8988T (cell line): ENCODE measurements at regions not wholly inside any gene's neighbourhood (a gene's known extent, or its start where the extent isn't known, plus 50 kb on each side); places are given as distances from the start of the nearest gene placed in this dataset.
"Not testable (repeated sequence)": the region's sequence is repeated elsewhere in the genome, so short reads cannot be mapped to it uniquely, and the experiment has no call there.

Source experiments
- DNase-seq: peaks from one replicate; pipeline ENCODE4 v3.0.0; 2011

- DNase-seq, result no peak
These were observed 157.9 kb upstream of the NBPF11 start for GRCh38 chr1:148309940-148310500.

- peak; percentile 27 for DNase-seq
These were observed 156.9 kb upstream of the NBPF11 start for GRCh38 chr1:148308832-148309458.

GRCh38 chr1:148307583-148308185 is 155.6 kb upstream of the NBPF11 start:
- DNase-seq, result no peak

- not testable (repeated sequence) for DNase-seq
These were observed 152.9 kb upstream of the NBPF11 start for GRCh38 chr1:148304935-148305334.

DNA sequence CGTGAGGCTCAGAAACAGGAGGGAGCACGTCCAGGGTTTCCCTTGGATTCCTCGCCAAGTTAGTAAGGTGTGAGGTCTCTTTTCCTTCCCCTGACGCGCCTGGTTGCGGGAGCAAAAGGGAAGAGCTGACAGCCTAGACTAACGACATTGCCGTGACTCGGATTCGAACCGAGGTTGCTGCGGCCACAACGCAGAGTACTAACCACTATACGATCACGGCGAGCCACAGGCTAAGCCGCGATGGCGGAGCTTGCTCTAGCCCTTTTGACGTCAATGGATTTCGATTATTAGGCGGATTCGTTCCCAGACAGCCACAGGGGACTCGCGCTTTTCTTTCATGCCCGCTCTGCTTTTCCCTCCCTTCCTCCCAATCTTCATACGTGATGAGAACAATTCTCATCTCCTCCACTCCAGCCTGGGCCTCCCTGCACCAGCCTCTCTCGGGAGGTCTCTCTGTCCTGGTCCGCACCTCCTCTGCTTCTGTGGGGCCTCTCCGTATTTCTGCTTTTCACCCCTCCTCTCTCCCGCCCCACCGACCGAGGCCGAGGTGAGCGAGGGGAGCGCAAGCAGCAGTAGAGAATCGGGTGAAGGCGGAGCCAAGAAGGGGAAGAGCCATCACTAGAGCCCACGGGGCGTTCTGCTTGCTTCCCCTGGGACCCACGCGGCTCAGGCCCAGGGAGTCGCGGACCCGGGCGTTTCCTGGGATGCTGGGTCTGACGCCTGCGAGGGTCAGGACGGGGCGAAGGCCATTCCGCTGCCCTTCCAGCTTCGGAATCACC is 150.7 kb upstream of the NBPF11 start:
- not testable (repeated sequence) for DNase-seq

DNA sequence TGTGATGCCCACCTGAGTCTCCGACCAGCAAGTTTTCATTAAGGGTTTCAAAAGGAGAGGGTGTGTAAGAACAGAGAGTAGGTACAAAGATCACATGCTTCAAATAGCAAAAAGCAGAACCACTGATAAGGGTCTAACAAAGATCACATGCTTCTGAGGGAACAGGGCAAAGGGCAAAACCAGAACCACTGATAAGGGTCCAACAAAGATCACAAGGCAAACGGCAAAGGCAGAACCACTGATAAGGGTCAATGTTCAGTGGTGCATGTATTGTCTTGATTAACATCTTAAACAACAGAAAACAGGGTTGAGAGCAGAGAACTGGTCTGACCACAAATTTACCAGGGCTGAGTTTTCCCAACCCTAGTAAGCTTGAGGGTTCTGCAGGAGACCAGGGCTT is 145.8 kb upstream of the NBPF11 start:
- not testable (repeated sequence) for DNase-seq

DNA sequence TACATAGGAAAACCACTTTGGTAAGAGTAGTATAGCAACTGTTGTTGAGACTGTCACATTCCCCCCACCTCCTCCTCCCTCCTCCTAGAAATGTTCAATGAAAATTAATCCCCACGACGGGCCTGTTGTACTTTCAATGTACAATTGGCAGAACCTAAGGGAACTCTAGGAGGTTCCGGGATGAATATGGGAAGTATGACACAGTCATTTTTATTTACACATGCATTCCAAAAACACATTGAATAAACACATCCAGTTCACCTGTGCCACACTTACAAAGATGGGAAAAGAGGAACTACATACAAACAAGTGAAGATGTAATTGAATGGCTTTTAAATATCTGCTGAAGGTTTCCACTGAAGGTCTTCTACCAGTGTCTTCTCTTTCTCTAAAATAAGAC is 144.4 kb upstream of the NBPF11 start:
- no peak for DNase-seq

GRCh38 chr1:148294116-148294807 is 142.2 kb upstream of the NBPF11 start:
- DNase-seq, result no peak

- no peak for DNase-seq
These were observed 141.6 kb upstream of the NBPF11 start for GRCh38 chr1:148293651-148294050.

DNA sequence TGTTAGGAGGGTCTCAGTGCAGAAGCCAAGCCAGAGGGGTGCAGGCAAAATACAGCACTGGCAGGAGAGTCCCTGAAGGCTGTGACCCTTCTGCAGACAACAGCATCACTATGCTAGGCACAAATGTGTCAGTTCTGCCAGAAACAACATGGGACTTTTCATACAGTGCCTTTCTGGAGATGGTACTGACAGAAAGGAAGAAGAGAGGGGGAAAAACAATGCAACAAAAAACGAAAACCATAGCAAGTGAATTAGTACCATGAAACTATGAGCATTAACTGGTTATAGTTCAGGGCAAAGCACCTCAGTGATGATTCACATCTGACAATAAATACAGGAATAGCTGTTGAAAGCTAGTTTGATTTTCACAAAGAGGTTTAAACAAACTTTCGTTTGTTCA is 140.8 kb upstream of the NBPF11 start:
- DNase-seq, result no peak

DNA sequence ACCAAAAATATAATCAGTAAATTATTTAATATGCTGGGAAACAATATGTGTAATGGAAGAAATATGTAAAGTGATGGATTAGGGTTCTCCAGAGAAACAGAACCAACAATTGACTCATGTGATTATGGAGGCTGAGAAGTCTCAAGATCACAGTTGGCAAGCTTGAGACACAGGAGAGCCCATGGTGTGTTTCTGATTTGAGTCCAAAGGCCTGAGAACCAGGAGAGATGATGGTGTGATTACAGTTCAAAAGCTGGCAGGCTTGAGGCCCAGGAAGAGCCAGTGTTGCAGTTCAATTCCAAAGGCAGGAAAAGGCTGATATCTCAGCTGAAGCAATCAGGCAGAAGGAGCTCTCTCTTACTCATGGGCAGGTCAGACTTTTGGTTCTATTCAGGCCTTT is 138.8 kb upstream of the NBPF11 start:
- DNase-seq, result no peak

DNA sequence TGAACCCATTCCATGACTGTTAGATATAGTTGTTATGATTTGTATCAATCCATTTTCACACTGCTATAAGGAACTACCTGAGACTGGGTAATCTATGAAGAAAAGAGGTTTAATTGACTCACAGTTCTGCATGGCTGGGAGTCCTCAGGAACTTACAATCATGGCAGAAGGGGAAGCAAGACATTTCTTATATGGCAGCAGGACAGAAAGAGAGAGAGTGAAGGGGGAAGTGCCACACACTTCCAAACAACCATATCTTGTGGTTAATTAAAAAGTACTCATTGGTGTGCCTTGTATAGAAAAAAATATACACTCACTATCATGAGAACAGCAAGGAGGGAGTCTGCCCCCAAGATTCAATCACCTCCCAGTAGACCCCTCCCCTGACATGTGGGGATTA is 137.6 kb upstream of the NBPF11 start:
- no peak for DNase-seq

- not testable (repeated sequence) for DNase-seq
These were observed 133.9 kb upstream of the NBPF11 start for GRCh38 chr1:148285946-148286345.

DNA sequence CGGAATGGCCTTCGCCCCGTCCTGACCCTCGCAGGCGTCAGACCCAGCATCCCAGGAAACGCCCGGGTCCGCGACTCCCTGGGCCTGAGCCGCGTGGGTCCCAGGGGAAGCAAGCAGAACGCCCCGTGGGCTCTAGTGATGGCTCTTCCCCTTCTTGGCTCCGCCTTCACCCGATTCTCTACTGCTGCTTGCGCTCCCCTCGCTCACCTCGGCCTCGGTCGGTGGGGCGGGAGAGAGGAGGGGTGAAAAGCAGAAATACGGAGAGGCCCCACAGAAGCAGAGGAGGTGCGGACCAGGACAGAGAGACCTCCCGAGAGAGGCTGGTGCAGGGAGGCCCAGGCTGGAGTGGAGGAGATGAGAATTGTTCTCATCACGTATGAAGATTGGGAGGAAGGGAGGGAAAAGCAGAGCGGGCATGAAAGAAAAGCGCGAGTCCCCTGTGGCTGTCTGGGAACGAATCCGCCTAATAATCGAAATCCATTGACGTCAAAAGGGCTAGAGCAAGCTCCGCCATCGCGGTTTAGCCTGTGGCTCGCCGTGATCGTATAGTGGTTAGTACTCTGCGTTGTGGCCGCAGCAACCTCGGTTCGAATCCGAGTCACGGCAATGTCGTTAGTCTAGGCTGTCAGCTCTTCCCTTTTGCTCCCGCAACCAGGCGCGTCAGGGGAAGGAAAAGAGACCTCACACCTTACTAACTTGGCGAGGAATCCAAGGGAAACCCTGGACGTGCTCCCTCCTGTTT is 128.9 kb upstream of the NBPF11 start:
- not testable (repeated sequence) for DNase-seq

DNA sequence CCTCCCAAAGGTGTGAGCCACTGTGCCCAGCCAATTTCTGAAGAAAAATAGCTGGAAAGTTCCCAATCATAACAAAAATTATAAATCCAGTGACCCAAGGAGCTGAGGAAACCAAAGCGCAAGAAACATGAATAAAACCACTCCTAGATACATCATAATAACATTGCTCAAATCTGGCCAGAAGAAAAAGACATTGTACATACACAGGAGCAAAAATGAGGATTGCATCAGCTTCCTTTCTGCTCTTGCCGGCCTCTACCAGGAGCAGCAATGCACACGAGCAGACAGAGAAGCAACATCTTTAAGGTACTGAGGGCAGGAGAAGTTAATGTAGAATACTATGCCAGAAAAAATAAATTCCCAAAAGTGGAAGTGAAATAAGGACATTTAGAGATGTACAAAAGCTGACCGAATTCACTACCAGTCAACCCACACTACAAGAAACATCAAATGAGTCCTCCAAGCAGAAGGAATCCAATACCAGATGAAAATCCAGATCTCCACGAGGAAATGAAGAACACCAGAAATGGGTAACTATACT is 127.0 kb upstream of the NBPF11 start:
- not testable (repeated sequence) for DNase-seq

GRCh38 chr1:148277865-148278279 is 125.8 kb upstream of the NBPF11 start:
- DNase-seq, result not testable (repeated sequence)

DNA sequence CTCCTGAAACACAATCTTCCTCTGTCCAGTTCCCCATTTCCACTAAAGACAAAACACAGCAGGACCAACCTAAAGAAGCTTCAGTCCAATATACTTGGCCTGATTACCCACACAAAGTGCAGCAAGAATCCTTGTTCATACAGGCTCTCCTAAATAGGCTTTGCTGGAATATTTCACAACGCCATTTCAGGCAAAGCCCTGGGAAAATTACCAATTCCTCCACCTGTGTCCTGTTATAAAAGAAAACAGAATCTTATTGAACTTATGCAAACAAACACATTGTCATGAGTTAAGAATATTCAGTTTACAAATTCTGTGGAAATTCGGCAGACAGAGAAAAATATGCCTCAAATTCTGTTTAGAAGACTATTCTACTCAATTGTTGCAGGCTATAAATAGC is 115.0 kb upstream of the NBPF11 start:
- not testable (repeated sequence) for DNase-seq

GRCh38 chr1:148264374-148265276 is 112.5 kb upstream of the NBPF11 start:
- DNase-seq, result peak; percentile 37

GRCh38 chr1:148263906-148264255 is 111.8 kb upstream of the NBPF11 start:
- DNase-seq, result no peak

DNA sequence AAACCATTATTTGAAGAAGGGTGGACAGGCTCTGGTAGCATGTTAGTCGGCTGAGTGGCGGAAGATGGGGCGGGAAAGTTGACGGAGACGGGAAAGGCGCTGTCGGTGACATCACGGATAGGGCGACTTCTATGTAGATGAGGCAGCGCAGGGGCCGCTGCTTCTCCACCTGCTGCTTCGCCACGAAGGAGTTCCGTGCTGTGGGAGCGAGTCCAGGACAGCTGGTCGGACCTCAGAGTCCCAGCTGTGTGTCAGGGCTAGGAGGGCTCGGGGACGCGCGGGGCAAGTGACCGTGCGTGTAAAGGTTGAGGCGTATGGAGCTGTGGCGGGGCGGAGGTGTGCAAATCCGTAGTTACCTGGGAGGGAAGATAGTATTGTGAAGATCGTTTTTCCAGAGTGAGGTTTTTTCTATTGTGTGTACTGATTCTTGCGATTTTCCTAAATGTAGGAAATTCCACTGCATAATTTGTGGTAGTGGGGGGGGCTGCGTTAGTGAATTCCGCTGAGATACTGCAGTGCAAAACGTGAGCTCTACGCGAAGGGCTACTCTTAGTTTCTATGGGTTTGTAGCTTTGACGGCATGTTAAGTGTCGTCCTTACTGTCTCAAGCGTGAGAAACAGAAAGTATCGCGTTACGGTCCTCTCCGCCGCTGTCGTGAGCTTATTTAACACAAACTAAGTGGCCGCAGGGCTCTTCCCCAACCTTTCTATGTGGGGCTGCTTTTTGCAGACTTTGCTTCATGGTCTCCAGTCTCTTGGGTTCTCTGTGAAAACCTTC is 111.2 kb upstream of the NBPF11 start:
- DNase-seq, result peak; percentile 53
